AG10803 (cell line): ENCODE measurements at regions not wholly inside any gene's neighbourhood (a gene's known extent, or its start where the extent isn't known, plus 50 kb on each side); places are given as distances from the start of the nearest gene placed in this dataset.

Experiments used
- DNase-seq: peaks from one replicate; pipeline ENCODE4 v3.0.0; 2010; ENCODE audit warnings: low read depth
- H3K4me3 ChIP-seq: 2 replicates; pipeline ENCODE4 v1.5.1; 2011; ENCODE audit warnings: mild to moderate bottlenecking, low read length, control low read depth
- CTCF ChIP-seq: conservative IDR thresholded peaks from 2 replicates; pipeline ENCODE4 v1.5.1; 2011; ENCODE audit warnings: mild to moderate bottlenecking, low read length, control low read depth, inconsistent platforms

GRCh38 chr16:66044556-66044955 lies 321.9 kb upstream of the CDH5 start:
- no peak for TF ChIP-seq CTCF
- no peak overlapping the region for H3K4me3 ChIP-seq
- DNase-seq: no peak

- no peak overlapping the region for H3K4me3 ChIP-seq
- no peak for TF ChIP-seq CTCF
- no peak for DNase-seq
These were observed 322.4 kb upstream of the CDH5 start for GRCh38 chr16:66044089-66044488.

- H3K4me3 ChIP-seq: no peak overlapping the region
- no peak for TF ChIP-seq CTCF
- no peak for DNase-seq
These were observed 323.2 kb upstream of the CDH5 start for GRCh38 chr16:66043326-66043725.

- DNase-seq: no peak
- TF ChIP-seq CTCF: no peak
These were observed 324.1 kb upstream of the CDH5 start for GRCh38 chr16:66042341-66042740.

GRCh38 chr16:66041907-66042306 lies 324.6 kb upstream of the CDH5 start:
- H3K4me3 ChIP-seq: no peak overlapping the region
- no peak for TF ChIP-seq CTCF
- DNase-seq: no peak

More at GRCh38 chr16:66042341-66042740, 324.1 kb upstream of the CDH5 start:
- H3K4me3 ChIP-seq: no peak overlapping the region

GRCh38 chr16:66039793-66040192 lies 326.7 kb upstream of the CDH5 start:
- DNase-seq: no peak
- H3K4me3 ChIP-seq: no peak overlapping the region
- TF ChIP-seq CTCF: no peak

- no peak overlapping the region for H3K4me3 ChIP-seq
- DNase-seq: peak; percentile 100
- no peak for TF ChIP-seq CTCF
These were observed 329.4 kb upstream of the CDH5 start for GRCh38 chr16:66036793-66037715.
